ENCODE measurements at regions not wholly inside any gene's neighbourhood (a gene's known extent, or its start where the extent isn't known, plus 50 kb on each side); places are given as distances from the start of the nearest gene placed in this dataset.

- TF ChIP-seq CTCF (IDR thresholded peaks at IDR 0.05) (no peak), PHF8 (IDR thresholded peaks at IDR 0.05; ENCODE audit: borderline replicate concordance, low read depth) (no peak)
Measured at GRCh38 chr4:130922955-130923354, 1827.0 kb downstream of the C4orf33 start.

All from A549 (cell line).